ENCODE measurements at regions not wholly inside any gene's neighbourhood (a gene's known extent, or its start where the extent isn't known, plus 50 kb on each side); places are given as distances from the start of the nearest gene placed in this dataset.

GRCh38 chr3:67798412-67798811 lies 144.0 kb upstream of the SUCLG2 start:
- DNase-seq (ENCODE audit: low read depth in 2 of 2), result no peak

- DNase-seq (ENCODE audit: low read depth in 2 of 2), result no peak
Observed at GRCh38 chr3:67791620-67792019, 137.2 kb upstream of the SUCLG2 start.

GRCh38 chr3:67790043-67790442 lies 135.6 kb upstream of the SUCLG2 start:
- DNase-seq (ENCODE audit: low read depth in 2 of 2), result peak; percentile 28 to 38

GRCh38 chr3:67788396-67788795 lies 134.0 kb upstream of the SUCLG2 start:
- DNase-seq (ENCODE audit: low read depth in 2 of 2), result no peak

GRCh38 chr3:67783281-67784250 lies 129.2 kb upstream of the SUCLG2 start:
- no peak for DNase-seq (ENCODE audit: low read depth in 2 of 2)

GRCh38 chr3:67781871-67782270 lies 127.5 kb upstream of the SUCLG2 start:
- DNase-seq (ENCODE audit: low read depth in 2 of 2), result no peak

GRCh38 chr3:67781218-67781617 lies 126.8 kb upstream of the SUCLG2 start:
- DNase-seq (ENCODE audit: low read depth in 2 of 2), result no peak

GRCh38 chr3:67774676-67775075 lies 120.3 kb upstream of the SUCLG2 start:
- DNase-seq (ENCODE audit: low read depth in 2 of 2), result no peak

GRCh38 chr3:67765575-67765974 lies 111.2 kb upstream of the SUCLG2 start:
- DNase-seq (ENCODE audit: low read depth in 2 of 2), result no peak

- no peak for DNase-seq (ENCODE audit: low read depth in 2 of 2)
Observed at GRCh38 chr3:67745296-67745695, 90.9 kb upstream of the SUCLG2 start.

- no peak for DNase-seq (ENCODE audit: low read depth in 2 of 2)
Observed at GRCh38 chr3:67744699-67745098, 90.3 kb upstream of the SUCLG2 start.

- DNase-seq (ENCODE audit: low read depth in 2 of 2), result no peak
Observed at GRCh38 chr3:67739851-67740250, 85.4 kb upstream of the SUCLG2 start.

- no peak for DNase-seq (ENCODE audit: low read depth in 2 of 2)
Observed at GRCh38 chr3:67737906-67738865, 83.8 kb upstream of the SUCLG2 start.

- no peak for DNase-seq (ENCODE audit: low read depth in 2 of 2)
Observed at GRCh38 chr3:67737140-67737539, 82.7 kb upstream of the SUCLG2 start.

- no peak for DNase-seq (ENCODE audit: low read depth in 2 of 2)
Observed at GRCh38 chr3:67733269-67733950, 79.0 kb upstream of the SUCLG2 start.

GRCh38 chr3:67724434-67724833 lies 70.0 kb upstream of the SUCLG2 start:
- DNase-seq (ENCODE audit: low read depth in 2 of 2), result no peak

GRCh38 chr3:67723863-67724262 lies 69.5 kb upstream of the SUCLG2 start:
- DNase-seq (ENCODE audit: low read depth in 2 of 2), result no peak

GRCh38 chr3:67719333-67719732 lies 64.9 kb upstream of the SUCLG2 start:
- DNase-seq (ENCODE audit: low read depth in 2 of 2), result no peak

GRCh38 chr3:67715971-67716370 lies 61.6 kb upstream of the SUCLG2 start:
- no peak for DNase-seq (ENCODE audit: low read depth in 2 of 2)

- no peak for DNase-seq (ENCODE audit: low read depth in 2 of 2)
Observed at GRCh38 chr3:67713764-67714469, 59.5 kb upstream of the SUCLG2 start.

- DNase-seq (ENCODE audit: low read depth in 2 of 2), result no peak
Observed at GRCh38 chr3:67712259-67712658, 57.8 kb upstream of the SUCLG2 start.

Data from activated CD8-positive, alpha-beta memory T cell treated with anti-CD3 and anti-CD28 coated beads for 4 hours (primary cell).